SU-DHL-6 (cell line): ENCODE measurements at regions not wholly inside any gene's neighbourhood (a gene's known extent, or its start where the extent isn't known, plus 50 kb on each side); places are given as distances from the start of the nearest gene placed in this dataset.

Experiments used
- H2AFZ ChIP-seq: fragments of 200-600 bp; sonication (generic); 2 replicates; pipeline ENCODE4 v1.6.1; 2014; ENCODE audit warnings: low read depth, mild to moderate bottlenecking, moderate library complexity, mixed read lengths, antibody characterized with exemption, low read length; ENCODE audit not compliant: severe bottlenecking
- H3F3A ChIP-seq: fragments of 200-600 bp; shearing (Covaris generic); 2 replicates; pipeline ENCODE4 v1.6.0; 2016; ENCODE audit warnings: antibody characterized with exemption, mild to moderate bottlenecking; ENCODE audit not compliant: insufficient read depth
- H3K27ac ChIP-seq: fragments of 200-600 bp; sonication (generic); 2 replicates; pipeline ENCODE4 v1.5.1; 2016; ENCODE audit warnings: low read depth, mild to moderate bottlenecking, low read length, moderate library complexity, mixed read lengths
- H3K27me3 ChIP-seq: fragments of 200-600 bp; sonication (generic), shearing (Covaris generic); 2 replicates; pipeline ENCODE4 v1.6.0; 2014; ENCODE audit warnings: mild to moderate bottlenecking, low read length
- H3K36me3 ChIP-seq: fragments of 200-600 bp; sonication (generic); 2 replicates; pipeline ENCODE4 v1.6.1; 2014; ENCODE audit warnings: mild to moderate bottlenecking, low read length, mixed read lengths
- H3K4me2 ChIP-seq: fragments of 300-600, 200-600 bp; shearing (Covaris generic), sonication (generic); 2 replicates; pipeline ENCODE4 v1.6.0; 2014; ENCODE audit warnings: low read length, low read depth, mild to moderate bottlenecking; ENCODE audit not compliant: poor library complexity, severe bottlenecking
- H3K4me3 ChIP-seq: fragments of 200-600 bp; sonication (generic); 2 replicates; pipeline ENCODE4 v1.5.1; 2014; ENCODE audit warnings: antibody characterized with exemption, low read length, mild to moderate bottlenecking, mixed read lengths; ENCODE audit not compliant: insufficient read depth, poor library complexity, severe bottlenecking
- H3K79me2 ChIP-seq: fragments of 200-600 bp; sonication (generic); 2 replicates; pipeline ENCODE4 v1.6.1; 2014; ENCODE audit warnings: mild to moderate bottlenecking, low read length, moderate library complexity; ENCODE audit not compliant: insufficient read depth
- H3K9ac ChIP-seq: fragments of 200-600 bp; sonication (generic); 2 replicates; pipeline ENCODE4 v1.7.0; 2014; ENCODE audit warnings: mild to moderate bottlenecking, low read length
- H3K9me2 ChIP-seq: fragments of 200-600 bp; sonication (generic); replicated peaks from 2 replicates; pipeline ENCODE4 v1.6.1; 2014; ENCODE audit warnings: low read length; ENCODE audit not compliant: insufficient read depth
- H3K9me3 ChIP-seq: fragments of 200-600 bp; sonication (generic); 2 replicates; pipeline ENCODE4 v1.6.1; 2014; ENCODE audit warnings: low read length, mixed read lengths; ENCODE audit not compliant: insufficient read depth
- H4K20me1 ChIP-seq: fragments of 200-600 bp; sonication (generic); 2 replicates; pipeline ENCODE4 v1.6.1; 2014; ENCODE audit warnings: low read depth, mild to moderate bottlenecking, antibody characterized with exemption, low read length, moderate library complexity, mixed read lengths
- EZH2phosphoT487 ChIP-seq: fragments of 200-600 bp; sonication (generic), shearing (Covaris generic); conservative IDR thresholded peaks from 2 replicates; pipeline ENCODE4 v1.6.1; 2018; ENCODE audit warnings: mild to moderate bottlenecking, antibody characterized with exemption, low read length, moderate library complexity, mixed read lengths
- TF ChIP-seq, protein P1 (sequence below): fragments of 200-600 bp; sonication (generic); IDR thresholded peaks from one replicate; pipeline ENCODE4 v1.5.1; 2017; ENCODE audit warnings: antibody characterized with exemption, mild to moderate bottlenecking, low read length, moderate library complexity; ENCODE audit not compliant: insufficient read depth, poor library complexity, severe bottlenecking

DNA sequence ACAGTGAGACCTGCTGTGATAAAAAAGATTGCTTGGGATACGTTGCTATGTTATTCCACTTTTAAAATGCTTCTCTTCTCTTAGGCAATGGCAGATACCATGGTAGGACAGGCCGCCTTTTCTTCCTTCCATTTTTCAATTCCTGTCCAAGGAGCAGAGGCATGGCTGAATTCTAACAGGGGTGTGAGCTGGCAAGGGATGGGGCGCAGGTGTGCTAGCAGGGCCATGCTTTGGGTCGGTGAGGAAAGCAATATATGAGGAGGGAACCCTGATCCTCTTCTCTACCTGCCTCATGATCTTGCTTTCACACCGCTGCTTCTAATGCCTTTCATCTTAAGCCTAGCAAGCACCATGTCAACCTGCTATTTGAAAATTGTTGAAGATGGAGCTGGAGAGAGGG is 225.0 kb downstream of the KATNAL1 start:
- H3K9me2 ChIP-seq = no peaks in the 10 kb centered on the region
- H3K9ac ChIP-seq = no peak overlapping the region
- TF ChIP-seq EZH2phosphoT487 = no peak
- TF ChIP-seq, protein P1, sequence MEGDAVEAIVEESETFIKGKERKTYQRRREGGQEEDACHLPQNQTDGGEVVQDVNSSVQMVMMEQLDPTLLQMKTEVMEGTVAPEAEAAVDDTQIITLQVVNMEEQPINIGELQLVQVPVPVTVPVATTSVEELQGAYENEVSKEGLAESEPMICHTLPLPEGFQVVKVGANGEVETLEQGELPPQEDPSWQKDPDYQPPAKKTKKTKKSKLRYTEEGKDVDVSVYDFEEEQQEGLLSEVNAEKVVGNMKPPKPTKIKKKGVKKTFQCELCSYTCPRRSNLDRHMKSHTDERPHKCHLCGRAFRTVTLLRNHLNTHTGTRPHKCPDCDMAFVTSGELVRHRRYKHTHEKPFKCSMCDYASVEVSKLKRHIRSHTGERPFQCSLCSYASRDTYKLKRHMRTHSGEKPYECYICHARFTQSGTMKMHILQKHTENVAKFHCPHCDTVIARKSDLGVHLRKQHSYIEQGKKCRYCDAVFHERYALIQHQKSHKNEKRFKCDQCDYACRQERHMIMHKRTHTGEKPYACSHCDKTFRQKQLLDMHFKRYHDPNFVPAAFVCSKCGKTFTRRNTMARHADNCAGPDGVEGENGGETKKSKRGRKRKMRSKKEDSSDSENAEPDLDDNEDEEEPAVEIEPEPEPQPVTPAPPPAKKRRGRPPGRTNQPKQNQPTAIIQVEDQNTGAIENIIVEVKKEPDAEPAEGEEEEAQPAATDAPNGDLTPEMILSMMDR = no peak
- no peak overlapping the region for H3K27ac ChIP-seq
- H3K36me3 ChIP-seq = no peaks in the 10 kb centered on the region
- no peak overlapping the region for H2AFZ ChIP-seq
- no peaks in the 10 kb centered on the region; the same call in 1 of the 2 replicates for H3K9me3 ChIP-seq
- H3K27me3 ChIP-seq = no peaks in the 10 kb centered on the region
- H3K4me3 ChIP-seq = no peak overlapping the region
- H3K79me2 ChIP-seq = no peaks in the 10 kb centered on the region
- H4K20me1 ChIP-seq = no peaks in the 10 kb centered on the region
- no peaks in the 10 kb centered on the region for H3F3A ChIP-seq
- H3K4me2 ChIP-seq = no peak overlapping the region

DNA sequence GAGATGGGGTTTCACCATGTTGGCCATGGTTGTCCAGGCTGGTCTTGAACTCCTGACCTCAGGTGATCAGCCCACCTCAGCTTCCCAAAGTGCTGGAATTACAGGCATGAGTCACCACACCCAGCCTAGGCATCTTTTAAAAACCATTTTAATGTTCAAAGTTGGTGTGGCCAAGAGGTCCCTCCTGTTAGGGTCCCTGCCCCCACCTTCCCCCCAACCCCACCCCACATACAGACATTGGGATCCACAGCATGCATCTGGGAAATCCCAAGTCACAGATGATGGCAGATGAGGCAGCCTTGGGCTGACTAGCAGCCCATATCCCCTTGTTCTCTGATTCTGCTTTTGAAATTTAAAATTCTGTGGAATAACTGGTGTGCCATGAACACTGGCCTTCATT is 226.0 kb downstream of the KATNAL1 start:
- Histone ChIP-seq H3F3A (no peaks in the 10 kb centered on the region), H3K4me3 (no peak overlapping the region), H3K36me3 (no peaks in the 10 kb centered on the region), H3K9ac (no peak overlapping the region), H3K9me2 (no peaks in the 10 kb centered on the region), H3K27me3 (no peaks in the 10 kb centered on the region), H3K27ac (no peak overlapping the region), H4K20me1 (no peaks in the 10 kb centered on the region), H3K79me2 (no peaks in the 10 kb centered on the region), H2AFZ (no peak overlapping the region), H3K4me2 (no peak overlapping the region), H3K9me3 (no peaks in the 10 kb centered on the region; the same call in 1 of the 2 replicates)
- TF ChIP-seq, protein P1 = no peak
- TF ChIP-seq EZH2phosphoT487 = no peak

DNA sequence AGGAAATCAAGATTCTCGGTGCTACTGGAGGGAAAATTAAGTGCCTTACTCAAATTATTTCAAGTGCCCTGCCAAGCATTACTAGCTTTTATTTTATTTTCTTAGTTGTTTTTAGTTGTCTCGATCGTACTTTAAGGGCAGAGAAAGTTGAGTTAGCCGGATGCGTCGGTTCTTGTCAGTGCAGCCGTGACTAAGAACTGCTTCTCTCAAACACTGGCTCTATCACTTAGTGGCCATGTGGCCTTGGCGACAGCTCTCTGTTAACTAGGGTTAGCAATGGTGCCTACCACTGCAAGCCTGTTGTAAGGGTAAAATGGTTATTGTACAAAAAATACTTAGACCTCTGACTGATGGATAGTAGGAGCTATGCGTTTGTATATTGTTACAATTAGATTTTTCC is 227.8 kb downstream of the KATNAL1 start:
- H3K27me3 ChIP-seq = no peaks in the 10 kb centered on the region
- H4K20me1 ChIP-seq = no peaks in the 10 kb centered on the region
- no peak overlapping the region for H3K9ac ChIP-seq
- no peak overlapping the region for H3K4me3 ChIP-seq
- H3K36me3 ChIP-seq = no peaks in the 10 kb centered on the region
- H3K4me2 ChIP-seq = no peak overlapping the region
- H3K9me3 ChIP-seq = no peaks in the 10 kb centered on the region
- H3F3A ChIP-seq = no peaks in the 10 kb centered on the region
- H2AFZ ChIP-seq = no peak overlapping the region
- H3K79me2 ChIP-seq = no peaks in the 10 kb centered on the region
- H3K9me2 ChIP-seq = no peaks in the 10 kb centered on the region
- H3K27ac ChIP-seq = no peak overlapping the region
- TF ChIP-seq, protein P1 = no peak
- no peak for TF ChIP-seq EZH2phosphoT487
